GM10266 (cell line): ENCODE measurements at regions not wholly inside any gene's neighbourhood (a gene's known extent, or its start where the extent isn't known, plus 50 kb on each side); places are given as distances from the start of the nearest gene placed in this dataset.

ENCODE experiments used
- DNase-seq: peaks from one replicate; pipeline ENCODE4 v3.0.0; 2012; ENCODE audit errors: extremely low spot score
- CTCF ChIP-seq: IDR thresholded peaks from 2 replicates; pipeline ENCODE4 v1.5.1; 2012; ENCODE audit warnings: mild to moderate bottlenecking, low read depth; ENCODE audit not compliant: control insufficient read depth, insufficient read depth; ENCODE audit errors: missing control alignments

GRCh38 chr12:62190689-62191490 lies 69.3 kb upstream of the USP15 start:
- no peak for DNase-seq
- TF ChIP-seq CTCF, result no peak

- peak; percentile 6 for DNase-seq
- no peak for TF ChIP-seq CTCF
Measured at GRCh38 chr12:62191491-62192179, 68.6 kb upstream of the USP15 start.

- DNase-seq, result peak; percentile 81
- peak; percentile 63 for TF ChIP-seq CTCF
Measured at GRCh38 chr12:62192180-62192902, 67.9 kb upstream of the USP15 start.

- TF ChIP-seq CTCF, result no peak
- DNase-seq, result no peak
Measured at GRCh38 chr12:62192903-62193250, 67.3 kb upstream of the USP15 start.

- no peak for DNase-seq
- no peak for TF ChIP-seq CTCF
Measured at GRCh38 chr12:62194031-62194430, 66.2 kb upstream of the USP15 start.

GRCh38 chr12:62194616-62195015 lies 65.6 kb upstream of the USP15 start:
- DNase-seq, result no peak

More at GRCh38 chr12:62194616-62195015, 65.6 kb upstream of the USP15 start:
- TF ChIP-seq CTCF, result no peak
